SK-N-SH treated with all-trans-retinoic acid at 6 μM for 48 hours (cell line): ENCODE measurements at regions not wholly inside any gene's neighbourhood (a gene's known extent, or its start where the extent isn't known, plus 50 kb on each side); places are given as distances from the start of the nearest gene placed in this dataset.
"Not testable (repeated sequence)": the region's sequence is repeated elsewhere in the genome, so short reads cannot be mapped to it uniquely, and the experiment has no call there.

ENCODE experiments used
- ATAC-seq: fragments of 200-7000 bp; cut with Tn5 transposase; 3 replicates; pipeline ENCODE4 v1.9.1; 2020; ENCODE audit warnings: mild to moderate bottlenecking, moderate library complexity
- ARNTL ChIP-seq: fragments of 450-650 bp; formaldehyde crosslinking; IDR thresholded peaks from 2 replicates; pipeline ENCODE4 v1.5.0; 2020; ENCODE audit warnings: low read depth, mild to moderate bottlenecking, moderate library complexity, borderline replicate concordance
- BACH2 ChIP-seq: fragments of 250-450 bp; sonication (Bioruptor Pico); IDR thresholded peaks from 2 replicates; pipeline ENCODE4 v1.9.0; 2021; ENCODE audit warnings: mild to moderate bottlenecking, borderline replicate concordance
- CREB5 ChIP-seq: fragments of 250-450 bp; sonication (Bioruptor Pico); IDR thresholded peaks from 2 replicates; pipeline ENCODE4 v1.5.1; 2020; ENCODE audit warnings: low read depth, mild to moderate bottlenecking, moderate library complexity
- CSDC2 ChIP-seq: fragments of 250-450 bp; sonication (Bioruptor Pico); IDR thresholded peaks from 2 replicates; pipeline ENCODE4 v1.5.0; 2020; ENCODE audit warnings: mild to moderate bottlenecking, moderate library complexity
- CSRNP3 ChIP-seq: fragments of 250-450 bp; sonication (Bioruptor Pico); IDR thresholded peaks from 2 replicates; pipeline ENCODE4 v1.5.1; 2021; ENCODE audit warnings: mild to moderate bottlenecking, moderate library complexity
- ESRRG ChIP-seq: fragments of 250-450 bp; sonication (Bioruptor Pico); IDR thresholded peaks from 2 replicates; pipeline ENCODE4 v1.6.1; 2021; ENCODE audit warnings: mild to moderate bottlenecking
- GLIS3 ChIP-seq: fragments of 250-450 bp; sonication (Bioruptor Pico); IDR thresholded peaks from 2 replicates; pipeline ENCODE4 v1.5.0; 2020; ENCODE audit warnings: mild to moderate bottlenecking, moderate library complexity
- ISL1 ChIP-seq: fragments of 250-450 bp; sonication (Bioruptor Pico); IDR thresholded peaks from 2 replicates; pipeline ENCODE4 v2.1.2; 2022; ENCODE audit warnings: mild to moderate bottlenecking, moderate library complexity
- OSR1 ChIP-seq: fragments of 250-450 bp; sonication (Bioruptor Pico); IDR thresholded peaks from 2 replicates; pipeline ENCODE4 v1.8.0; 2022; ENCODE audit warnings: moderate library complexity, mild to moderate bottlenecking, inconsistent platforms
- POU6F1 ChIP-seq: fragments of 250-450 bp; sonication (Bioruptor Pico); IDR thresholded peaks from 2 replicates; pipeline ENCODE4 v1.8.0; 2021; ENCODE audit warnings: low read depth, mild to moderate bottlenecking, moderate library complexity, borderline replicate concordance
- PPARA ChIP-seq: fragments of 250-450 bp; sonication (Bioruptor Pico); IDR thresholded peaks from 2 replicates; pipeline ENCODE4 v1.5.0; 2020; ENCODE audit warnings: mild to moderate bottlenecking, borderline replicate concordance
- RARB ChIP-seq: fragments of 250-450 bp; sonication (Bioruptor Pico); IDR thresholded peaks from 2 replicates; pipeline ENCODE4 v1.8.0; 2021; ENCODE audit warnings: mild to moderate bottlenecking, moderate library complexity
- SNAI2 ChIP-seq: fragments of 250-450 bp; sonication (Bioruptor Pico); IDR thresholded peaks from 2 replicates; pipeline ENCODE4 v1.5.0; 2020; ENCODE audit warnings: mild to moderate bottlenecking, moderate library complexity
- TCF4 ChIP-seq: fragments of 250-450 bp; sonication (Bioruptor Pico); IDR thresholded peaks from 2 replicates; pipeline ENCODE4 v1.8.0; 2021; ENCODE audit warnings: mild to moderate bottlenecking, moderate library complexity, borderline replicate concordance
- TSHZ2 ChIP-seq: fragments of 250-450 bp; sonication (Bioruptor Pico); IDR thresholded peaks from 2 replicates; pipeline ENCODE4 v1.5.0; 2020; ENCODE audit warnings: mild to moderate bottlenecking, moderate library complexity
- ZC3H10 ChIP-seq: fragments of 250-450 bp; sonication (Bioruptor Pico); IDR thresholded peaks from 2 replicates; pipeline ENCODE4 v1.5.1; 2021; ENCODE audit warnings: mild to moderate bottlenecking, moderate library complexity
- ZFP3 ChIP-seq: fragments of 250-450 bp; sonication (Bioruptor Pico); IDR thresholded peaks from 2 replicates; pipeline ENCODE4 v1.5.0; 2020; ENCODE audit warnings: mild to moderate bottlenecking, moderate library complexity
- ZFP30 ChIP-seq: fragments of 450-650 bp; formaldehyde crosslinking; IDR thresholded peaks from 2 replicates; pipeline ENCODE4 v1.5.0; 2022; ENCODE audit warnings: mild to moderate bottlenecking, moderate library complexity
- ZNF565 ChIP-seq: fragments of 450-650 bp; formaldehyde crosslinking; conservative IDR thresholded peaks from 2 replicates; pipeline ENCODE4 v1.5.0; 2020; ENCODE audit warnings: low read depth, mild to moderate bottlenecking, moderate library complexity
- ZNF70 ChIP-seq: fragments of 450-650 bp; formaldehyde crosslinking; IDR thresholded peaks from 2 replicates; pipeline ENCODE4 v1.5.0; 2020; ENCODE audit warnings: mild to moderate bottlenecking, moderate library complexity

GRCh38 chr12:126271159-126271558, 1205.9 kb downstream of the AACS start:
- TF ChIP-seq OSR1 (no peak), POU6F1 (CRISPR knock-in tag) (no peak), TSHZ2 (CRISPR knock-in tag) (no peak)
- TF ChIP-seq, all 23 proteins: peak for 0
- no peak for ATAC-seq

- TF ChIP-seq SNAI2 (CRISPR knock-in tag): no peak
- TF ChIP-seq ZC3H10: no peak
- no peak for TF ChIP-seq BACH2 (CRISPR knock-in tag)
- TF ChIP-seq ZNF70 (CRISPR knock-in tag): no peak
- ATAC-seq: no peak
Measured at GRCh38 chr12:126282691-126283090, 1217.5 kb downstream of the AACS start.

GRCh38 chr12:126286203-126286602, 1221.0 kb downstream of the AACS start:
- no peak for TF ChIP-seq ESRRG
- no peak for TF ChIP-seq ZNF565 (CRISPR knock-in tag)
- no peak for TF ChIP-seq CREB5 (CRISPR knock-in tag)
- TF ChIP-seq OSR1: no peak
- no peak for TF ChIP-seq PPARA (CRISPR knock-in tag)
- TF ChIP-seq GLIS3: no peak
- TF ChIP-seq ZC3H10: no peak
- no peak for TF ChIP-seq TCF4
- ATAC-seq: no peak

GRCh38 chr12:126290456-126290855, 1225.2 kb downstream of the AACS start:
- TF ChIP-seq ISL1: no peak
- TF ChIP-seq ESRRG: no peak
- no peak for TF ChIP-seq SNAI2 (CRISPR knock-in tag)
- no peak for TF ChIP-seq ZNF565 (CRISPR knock-in tag)
- TF ChIP-seq ZFP30 (CRISPR knock-in tag): no peak
- no peak for TF ChIP-seq ARNTL (CRISPR knock-in tag)
- TF ChIP-seq BACH2 (CRISPR knock-in tag): no peak
- no peak for TF ChIP-seq CSRNP3 (CRISPR knock-in tag)
- TF ChIP-seq ZFP3 (CRISPR knock-in tag): no peak
- no peak for TF ChIP-seq PPARA (CRISPR knock-in tag)
- TF ChIP-seq OSR1: no peak
- TF ChIP-seq CREB5 (CRISPR knock-in tag): no peak
- TF ChIP-seq TSHZ2 (CRISPR knock-in tag): no peak
- no peak for TF ChIP-seq ZC3H10
- TF ChIP-seq POU6F1 (CRISPR knock-in tag): no peak
- no peak for TF ChIP-seq TCF4
- no peak for TF ChIP-seq CSDC2 (CRISPR knock-in tag)
- no peak for TF ChIP-seq RARB (CRISPR knock-in tag)
- TF ChIP-seq, all 23 proteins: peak for 0
- ATAC-seq: no peak

- ATAC-seq: not testable (repeated sequence)
Measured at GRCh38 chr12:126291987-126292386, 1226.8 kb downstream of the AACS start.
